H1 (cell line): ENCODE measurements at regions not wholly inside any gene's neighbourhood (a gene's known extent, or its start where the extent isn't known, plus 50 kb on each side); places are given as distances from the start of the nearest gene placed in this dataset.

ENCODE experiments used
- CTCF ChIA-PET: fragments of 300-600 bp; sonication (Branson Sonifier 250); formaldehyde crosslinking; loops from one replicate; lab custom pipeline; 2021; ENCODE audit not compliant: partially characterized antibody; lab: Charles Lee
- POLR2A ChIA-PET: fragments of 300-600 bp; sonication (Branson Sonifier 250); formaldehyde crosslinking; loops from one replicate; lab custom pipeline; 2021; ENCODE audit warnings: inconsistent platforms; ENCODE audit not compliant: partially characterized antibody; lab: Charles Lee
- DNase-seq, 2 experiments: peaks; one replicate each; pipeline versions ENCODE4 v3.0.0 to v3.0.0-alpha.2; 2010 to 2022; ENCODE audit warnings: low spot score in 2 of 2, low read depth in 1 of 2, mixed read lengths in 1 of 2
- FAIRE-seq: peaks from 2 replicates; lab custom pipeline; 2011; peaks lifted over from hg19 to GRCh38; lab: Jason Lieb, UNC
- H2AFZ ChIP-seq: 2 replicates; pipeline ENCODE4 v1.8.1; 2012; ENCODE audit warnings: low read length, inconsistent platforms
- H2AK5ac ChIP-seq: 2 replicates; pipeline ENCODE4 v1.6.1; 2013; ENCODE audit warnings: low read depth, low read length
- H2BK120ac ChIP-seq: replicated peaks from 2 replicates; pipeline ENCODE3; 2013; ENCODE audit warnings: low read depth, low read length, inconsistent platforms
- H2BK12ac ChIP-seq: 2 replicates; pipeline ENCODE4 v1.6.1; 2013; ENCODE audit warnings: low read depth, low read length
- H2BK15ac ChIP-seq: 2 replicates; pipeline ENCODE4 v1.6.1; 2013; ENCODE audit warnings: low read length
- H2BK20ac ChIP-seq: 2 replicates; pipeline ENCODE4 v1.6.1; 2013; ENCODE audit warnings: low read length
- H2BK5ac ChIP-seq: 2 replicates; pipeline ENCODE4 v1.6.1; 2013; ENCODE audit warnings: low read depth, low read length
- H3K14ac ChIP-seq: 2 replicates; pipeline ENCODE4 v1.6.1; 2013; ENCODE audit warnings: inconsistent platforms; ENCODE audit not compliant: insufficient read length
- H3K18ac ChIP-seq: 2 replicates; pipeline ENCODE4 v1.6.1; 2013; ENCODE audit warnings: low read length; ENCODE audit errors: extremely low read depth
- H3K23ac ChIP-seq: 2 replicates; pipeline ENCODE4 v1.6.1; 2013; ENCODE audit warnings: inconsistent platforms; ENCODE audit not compliant: insufficient read length
- H3K23me2 ChIP-seq: 2 replicates; pipeline ENCODE4 v1.6.1; 2013; ENCODE audit warnings: low read depth, low read length
- H3K27ac ChIP-seq: 2 replicates; pipeline ENCODE4 v1.6.1; 2011; ENCODE audit warnings: low read depth, low read length, inconsistent platforms
- H3K27me3 ChIP-seq, 4 experiments: replicated peaks in 1 of 4; 1 replicate in 1 of 4; 2 replicates in 3 of 4; pipeline versions ENCODE4 v1.6.1 to v1.8.1; 2011 to 2013; ENCODE audit warnings: low read length in 3 of 4, mild to moderate bottlenecking in 3 of 4, inconsistent platforms in 2 of 4, mixed read lengths in 2 of 4, moderate library complexity in 1 of 4; ENCODE audit not compliant: control insufficient read depth in 3 of 4, insufficient read depth in 3 of 4; ENCODE audit errors: extremely low read depth in 1 of 4
- H3K36me3 ChIP-seq, 4 experiments: 2 replicates each; pipeline versions ENCODE4 v1.6.1 to v1.8.1; 2011 to 2013; ENCODE audit warnings: mild to moderate bottlenecking in 4 of 4, low read length in 3 of 4, moderate library complexity in 2 of 4, control low read depth in 1 of 4, inconsistent platforms in 1 of 4; ENCODE audit not compliant: insufficient read depth in 4 of 4, control insufficient read depth in 2 of 4
- H3K4ac ChIP-seq: replicated peaks from 2 replicates; pipeline ENCODE3; 2013; ENCODE audit warnings: low read length, low read depth, mixed read lengths, inconsistent platforms; ENCODE audit not compliant: insufficient read length
- H3K4me1 ChIP-seq, 4 experiments: replicated peaks in 1 of 4; 1 replicate in 1 of 4; 2 replicates in 3 of 4; pipeline versions ENCODE4 v1.6.1 to v1.8.1; 2011 to 2013; ENCODE audit warnings: low read length in 3 of 4, inconsistent platforms in 2 of 4, mixed read lengths in 1 of 4; ENCODE audit not compliant: insufficient read depth in 4 of 4, control insufficient read depth in 3 of 4
- H3K4me2 ChIP-seq, 2 experiments: 2 replicates each; pipeline versions ENCODE4 v1.6.1 to v1.8.1; 2011 to 2013; ENCODE audit warnings: low read depth in 2 of 2, low read length in 2 of 2, control low read depth in 1 of 2, inconsistent platforms in 1 of 2, mild to moderate bottlenecking in 1 of 2; ENCODE audit not compliant: insufficient read depth in 1 of 2
- H3K4me3 ChIP-seq, 4 experiments: fragments of 200-600, 300-600 bp in 1 of 4; sonication (generic), shearing (Covaris generic), sonication (Bioruptor Twin) in 1 of 4; 2 replicates each; pipeline versions ENCODE4 v1.5.1 to v1.8.1; 2011 to 2016; ENCODE audit warnings: low read length in 4 of 4, low read depth in 3 of 4, control low read depth in 2 of 4, inconsistent platforms in 2 of 4, mild to moderate bottlenecking in 2 of 4, mixed read lengths in 1 of 4, moderate library complexity in 1 of 4; ENCODE audit not compliant: insufficient read depth in 2 of 4; ENCODE audit errors: extremely low read depth in 1 of 4
- H3K56ac ChIP-seq: replicated peaks from 2 replicates; pipeline ENCODE3; 2013; ENCODE audit warnings: low read depth, mild to moderate bottlenecking, mixed read lengths, low read length, inconsistent platforms; ENCODE audit not compliant: insufficient read length
- H3K79me1 ChIP-seq: 2 replicates; pipeline ENCODE4 v1.6.1; 2013; ENCODE audit warnings: low read depth, low read length, control low read depth
- H3K79me2 ChIP-seq, 2 experiments: 2 replicates each; pipeline versions ENCODE4 v1.6.1 to v1.8.1; 2012 to 2013; ENCODE audit warnings: low read length in 2 of 2, mild to moderate bottlenecking in 2 of 2, inconsistent platforms in 1 of 2; ENCODE audit not compliant: insufficient read depth in 2 of 2, control insufficient read depth in 1 of 2
- H3K9ac ChIP-seq, 4 experiments: replicated peaks in 1 of 4; 1 replicate in 1 of 4; 2 replicates in 3 of 4; pipeline versions ENCODE4 v1.6.1 to v1.8.1; 2011 to 2013; ENCODE audit warnings: low read depth in 3 of 4, low read length in 3 of 4, control low read depth in 2 of 4, mild to moderate bottlenecking in 2 of 4, moderate library complexity in 2 of 4, inconsistent platforms in 1 of 4; ENCODE audit errors: extremely low read depth in 1 of 4
- H3K9me3 ChIP-seq, 2 experiments: 2 replicates each; pipeline versions ENCODE4 v1.6.1 to v1.8.1; 2012 to 2013; ENCODE audit warnings: mild to moderate bottlenecking in 2 of 2, moderate library complexity in 2 of 2, control low read depth in 1 of 2, inconsistent platforms in 1 of 2, low read depth in 1 of 2, low read length in 1 of 2, mixed read lengths in 1 of 2; ENCODE audit not compliant: insufficient read depth in 2 of 2
- H4K20me1 ChIP-seq, 2 experiments: replicated peaks in 1 of 2; 2 replicates each; pipeline versions ENCODE3 to v1.8.1; 2011 to 2013; ENCODE audit warnings: inconsistent platforms in 2 of 2, low read length in 2 of 2, mild to moderate bottlenecking in 1 of 2; ENCODE audit not compliant: insufficient read depth in 2 of 2, control insufficient read depth in 1 of 2
- H4K5ac ChIP-seq: 2 replicates; pipeline ENCODE4 v1.6.1; 2013; ENCODE audit warnings: low read length, low read depth, mixed read lengths, inconsistent platforms; ENCODE audit not compliant: insufficient read length
- H4K8ac ChIP-seq: 2 replicates; pipeline ENCODE4 v1.8.0; 2013; ENCODE audit warnings: mild to moderate bottlenecking, moderate library complexity, low read length, inconsistent platforms; ENCODE audit not compliant: insufficient read depth; ENCODE audit errors: extremely low read depth
- H4K91ac ChIP-seq: replicated peaks from 2 replicates; pipeline ENCODE3; 2013; ENCODE audit warnings: low read length, mixed read lengths, inconsistent platforms; ENCODE audit not compliant: insufficient read length
- CEBPB ChIP-seq: IDR thresholded peaks from 2 replicates; pipeline ENCODE4 v1.6.1; 2012; ENCODE audit warnings: low read depth, low read length
- CHD1 ChIP-seq: IDR thresholded peaks from 2 replicates; pipeline ENCODE4 v1.6.1; 2012; ENCODE audit warnings: low read depth, low read length, improper control_type of control experiment
- WGBS, 2 experiments: shearing (Covaris generic) in 1 of 2; methylation state at CpG; one replicate each; pipeline versions ENCODE4 v1.1.6 to v1.1.7; 2013 to 2015; ENCODE audit warnings: low lambda C conversion rate in 2 of 2, mixed read lengths in 2 of 2, inconsistent platforms in 1 of 2, low coverage in 1 of 2, missing lambda C conversion rate in 1 of 2; ENCODE audit not compliant: insufficient replicate concordance in 2 of 2, insufficient coverage in 1 of 2, insufficient read length in 1 of 2; ENCODE audit errors: extremely low coverage in 1 of 2, missing lambda C conversion rate in 1 of 2; 5-methylcytosine and 5-hydroxymethylcytosine counted together

DNA sequence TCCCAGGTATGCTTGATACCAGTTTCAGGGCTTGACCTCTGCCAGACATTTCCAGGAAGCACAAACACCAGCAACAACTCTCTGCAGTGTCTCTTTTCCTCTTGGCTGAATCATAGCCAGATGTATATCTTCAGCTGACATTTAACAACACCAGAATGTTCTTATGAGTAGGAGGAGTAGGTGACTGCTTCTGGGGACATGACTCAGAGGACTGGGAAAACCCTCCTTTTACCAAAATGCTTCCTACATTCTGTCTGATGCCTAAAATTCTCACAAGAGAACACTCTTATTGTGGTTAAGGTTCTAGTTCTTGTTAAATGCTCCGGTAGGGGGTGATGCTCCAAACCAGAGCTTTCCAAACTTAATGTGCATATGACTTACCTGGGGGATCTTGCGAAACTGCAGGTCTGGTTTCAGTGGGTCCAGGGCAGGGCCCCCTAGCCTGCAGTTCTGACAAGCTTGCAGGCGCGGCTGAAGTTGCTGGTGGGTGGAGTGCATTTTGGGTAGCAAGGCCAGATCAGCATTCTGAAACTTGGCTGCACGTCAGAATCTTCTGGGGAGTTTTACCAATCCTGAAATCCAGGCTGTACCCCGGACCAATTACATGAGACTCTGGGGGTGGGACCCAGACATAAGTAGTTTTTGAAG, 329.3 kb upstream of the RPS6KA3 start:
- Histone ChIP-seq H3K56ac (no peak overlapping the region), H2BK15ac (no peak overlapping the region), H2BK20ac (no peak overlapping the region), H2AFZ (no peak overlapping the region), H3K23me2 (no peaks in the 10 kb centered on the region), H4K91ac (no peak overlapping the region), H3K23ac (no peak overlapping the region), H2BK12ac (no peak overlapping the region), H4K8ac (no peak overlapping the region), H4K5ac (no peak overlapping the region), H3K9ac (no peak overlapping the region), H3K14ac (no peak overlapping the region), H2BK120ac (no peak overlapping the region)
- peak; percentile 19 for FAIRE-seq
- WGBS, 2 experiments: 72% methylated on average over 6 of the region's 6 CpGs; no CpG with 5 or more reads in 1 of the 2 experiments
- TF ChIP-seq CEBPB (peak; percentile 72), CHD1 (no peak)
- TF ChIP-seq, all 59 proteins: peak for 1
- Histone ChIP-seq H3K4me2 (no peak overlapping the region), H3K27ac (no peak overlapping the region), H3K4me1 (no peaks in the 10 kb centered on the region; a peak in 3 of 7 replicates), H3K79me1 (no peaks in the 10 kb centered on the region), H3K18ac (no peak overlapping the region), H3K4ac (no peak overlapping the region), H3K79me2 (no peaks in the 10 kb centered on the region), H4K20me1 (no peaks in the 10 kb centered on the region), H3K36me3 (no peaks in the 10 kb centered on the region), H3K4me3 (no peak overlapping the region), H2AK5ac (no peak overlapping the region), H2BK5ac (no peak overlapping the region), H3K27me3 (no peaks in the 10 kb centered on the region), H3K9me3 (no peaks in the 10 kb centered on the region)
- no peak for DNase-seq
- ChIA-PET POLR2A (no interaction called here), CTCF (interaction anchor here (0.8 to 2.3 kb wide), 3 partner anchors 11 to 26 kb away, joined by 3 to 8 read pairs (median 3); no protein-coding TSS in a partner anchor)
